GM12874 (cell line): ENCODE measurements at regions not wholly inside any gene's neighbourhood (a gene's known extent, or its start where the extent isn't known, plus 50 kb on each side); places are given as distances from the start of the nearest gene placed in this dataset.

Experiments
- TF ChIP-seq, protein P1 (sequence below): IDR thresholded peaks from 2 replicates; pipeline ENCODE4 v1.5.1; 2011; ENCODE audit warnings: low read depth, mild to moderate bottlenecking, control low read depth, low read length, moderate library complexity; ENCODE audit not compliant: insufficient read depth

GRCh38 chr13:34263681-34264080, 445.7 kb downstream of the RFC3 start:
- TF ChIP-seq, protein P1, sequence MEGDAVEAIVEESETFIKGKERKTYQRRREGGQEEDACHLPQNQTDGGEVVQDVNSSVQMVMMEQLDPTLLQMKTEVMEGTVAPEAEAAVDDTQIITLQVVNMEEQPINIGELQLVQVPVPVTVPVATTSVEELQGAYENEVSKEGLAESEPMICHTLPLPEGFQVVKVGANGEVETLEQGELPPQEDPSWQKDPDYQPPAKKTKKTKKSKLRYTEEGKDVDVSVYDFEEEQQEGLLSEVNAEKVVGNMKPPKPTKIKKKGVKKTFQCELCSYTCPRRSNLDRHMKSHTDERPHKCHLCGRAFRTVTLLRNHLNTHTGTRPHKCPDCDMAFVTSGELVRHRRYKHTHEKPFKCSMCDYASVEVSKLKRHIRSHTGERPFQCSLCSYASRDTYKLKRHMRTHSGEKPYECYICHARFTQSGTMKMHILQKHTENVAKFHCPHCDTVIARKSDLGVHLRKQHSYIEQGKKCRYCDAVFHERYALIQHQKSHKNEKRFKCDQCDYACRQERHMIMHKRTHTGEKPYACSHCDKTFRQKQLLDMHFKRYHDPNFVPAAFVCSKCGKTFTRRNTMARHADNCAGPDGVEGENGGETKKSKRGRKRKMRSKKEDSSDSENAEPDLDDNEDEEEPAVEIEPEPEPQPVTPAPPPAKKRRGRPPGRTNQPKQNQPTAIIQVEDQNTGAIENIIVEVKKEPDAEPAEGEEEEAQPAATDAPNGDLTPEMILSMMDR, result no peak

DNA sequence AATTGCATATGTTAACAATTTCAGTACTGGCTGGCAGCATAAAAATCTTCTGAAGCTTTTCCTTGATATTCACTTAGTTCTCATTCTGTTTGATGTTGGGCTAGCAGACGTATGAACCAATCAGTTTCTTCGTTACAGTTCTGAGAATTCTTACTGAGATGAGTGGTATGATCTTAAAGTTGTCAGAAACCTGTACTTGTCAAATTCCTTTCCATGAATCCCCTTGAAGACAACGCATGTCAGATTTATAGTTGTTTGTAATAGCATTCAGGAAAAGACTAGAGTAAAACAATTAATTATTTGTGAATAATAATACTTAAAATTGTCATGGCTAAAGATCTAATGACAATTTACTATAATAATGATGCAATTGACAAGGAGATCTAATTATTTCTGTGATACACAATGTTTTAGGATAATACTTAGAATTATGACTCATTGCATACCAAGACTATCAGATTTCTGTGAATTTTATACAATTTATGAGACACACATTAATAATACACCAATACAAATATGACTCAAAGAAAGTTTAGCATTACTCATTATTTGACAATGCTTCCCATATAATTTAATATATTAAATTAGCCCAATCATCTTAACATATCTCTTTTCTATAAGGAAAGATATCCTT, 447.2 kb downstream of the RFC3 start:
- TF ChIP-seq, protein P1, result no peak

GRCh38 chr13:34276764-34277163, 458.8 kb downstream of the RFC3 start:
- TF ChIP-seq, protein P1, result no peak

GRCh38 chr13:34277936-34278335, 460.0 kb downstream of the RFC3 start:
- TF ChIP-seq, protein P1, result no peak

DNA sequence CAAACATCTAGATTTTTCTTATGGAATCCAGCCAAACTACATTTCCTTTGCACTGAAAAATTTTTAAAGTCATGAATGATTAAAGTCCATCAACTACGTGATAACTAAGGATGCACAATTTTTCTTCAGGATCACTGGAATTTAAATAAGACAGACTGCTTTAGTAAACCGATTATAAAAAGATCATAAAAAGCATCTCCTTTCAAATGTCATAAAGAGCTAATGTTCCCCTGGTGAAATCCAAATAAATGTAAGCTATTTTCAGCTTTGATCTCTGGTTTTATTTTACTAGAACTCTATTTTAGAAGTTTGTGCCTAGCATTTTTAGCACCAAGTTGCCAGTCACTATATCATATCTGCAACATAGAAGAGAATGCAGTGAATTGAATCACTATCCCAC, 460.8 kb downstream of the RFC3 start:
- TF ChIP-seq, protein P1, result no peak

- TF ChIP-seq, protein P1, result no peak
Observed at GRCh38 chr13:34290661-34291060, 472.7 kb downstream of the RFC3 start.

GRCh38 chr13:34294483-34295129, 476.7 kb downstream of the RFC3 start:
- TF ChIP-seq, protein P1, result no peak
